ENCODE measurements at regions not wholly inside any gene's neighbourhood (a gene's known extent, or its start where the extent isn't known, plus 50 kb on each side); places are given as distances from the start of the nearest gene placed in this dataset.

- Histone ChIP-seq H4K20me1 (ENCODE audit: insufficient read depth, low read length) (no peaks in the 10 kb centered on the region), H3K4me2 (ENCODE audit: insufficient read depth, low read length) (no peak overlapping the region), H3K9me3 (ENCODE audit: low read depth, low read length) (no peaks in the 10 kb centered on the region), H3K79me2 (ENCODE audit: insufficient read depth, low read length) (no peaks in the 10 kb centered on the region), H3K4me1 (ENCODE audit: insufficient read depth, low read length) (no peaks in the 10 kb centered on the region), H3K4me3 (ENCODE audit: insufficient read depth, low read length) (no peak overlapping the region), H3K27me3 (ENCODE audit: insufficient read depth, low read length) (no peaks in the 10 kb centered on the region), H3K36me3 (ENCODE audit: insufficient read depth, low read length) (no peaks in the 10 kb centered on the region), H3K27ac (ENCODE audit: low read depth, low read length) (no peak overlapping the region), H2AFZ (ENCODE audit: low read length) (no peak overlapping the region)
- no peak for TF ChIP-seq CTCF (IDR thresholded peaks at IDR 0.05; ENCODE audit: extremely low read depth, low read depth, low read length)
- DNase-seq (ENCODE audit: insufficient read length, low spot score, missing footprints), result peak; percentile 54
Measured at GRCh38 chr6:169847901-169848311, 96.5 kb downstream of the ERMARD start.

GRCh38 chr6:169847141-169847674 lies 95.8 kb downstream of the ERMARD start:
- no peaks in the 10 kb centered on the region for H3K27me3 ChIP-seq (ENCODE audit: insufficient read depth, low read length)
- no peaks in the 10 kb centered on the region for H4K20me1 ChIP-seq (ENCODE audit: insufficient read depth, low read length)
- no peak overlapping the region for H3K4me2 ChIP-seq (ENCODE audit: insufficient read depth, low read length)
- H2AFZ ChIP-seq (ENCODE audit: low read length), result no peak overlapping the region
- no peak overlapping the region for H3K27ac ChIP-seq (ENCODE audit: low read depth, low read length)
- H3K9me3 ChIP-seq (ENCODE audit: low read depth, low read length), result no peaks in the 10 kb centered on the region
- no peak for TF ChIP-seq CTCF (IDR thresholded peaks at IDR 0.05; ENCODE audit: extremely low read depth, low read depth, low read length)
- no peaks in the 10 kb centered on the region for H3K36me3 ChIP-seq (ENCODE audit: insufficient read depth, low read length)
- H3K4me3 ChIP-seq (ENCODE audit: insufficient read depth, low read length), result no peak overlapping the region
- H3K79me2 ChIP-seq (ENCODE audit: insufficient read depth, low read length), result no peaks in the 10 kb centered on the region
- DNase-seq (ENCODE audit: insufficient read length, low spot score, missing footprints), result peak; percentile 39
- no peaks in the 10 kb centered on the region for H3K4me1 ChIP-seq (ENCODE audit: insufficient read depth, low read length)

- Histone ChIP-seq H3K27ac (ENCODE audit: low read depth, low read length) (no peak overlapping the region), H3K4me3 (ENCODE audit: insufficient read depth, low read length) (no peak overlapping the region), H3K27me3 (ENCODE audit: insufficient read depth, low read length) (no peaks in the 10 kb centered on the region), H3K36me3 (ENCODE audit: insufficient read depth, low read length) (no peaks in the 10 kb centered on the region), H3K4me1 (ENCODE audit: insufficient read depth, low read length) (no peaks in the 10 kb centered on the region), H3K4me2 (ENCODE audit: insufficient read depth, low read length) (no peak overlapping the region), H4K20me1 (ENCODE audit: insufficient read depth, low read length) (no peaks in the 10 kb centered on the region), H3K79me2 (ENCODE audit: insufficient read depth, low read length) (no peaks in the 10 kb centered on the region), H2AFZ (ENCODE audit: low read length) (no peak overlapping the region), H3K9me3 (ENCODE audit: low read depth, low read length) (no peaks in the 10 kb centered on the region)
- peak; percentile 27 for DNase-seq (ENCODE audit: insufficient read length, low spot score, missing footprints)
- no peak for TF ChIP-seq CTCF (IDR thresholded peaks at IDR 0.05; ENCODE audit: extremely low read depth, low read depth, low read length)
Measured at GRCh38 chr6:169846286-169847056, 95.0 kb downstream of the ERMARD start.

- Histone ChIP-seq H3K27ac (ENCODE audit: low read depth, low read length) (no peak overlapping the region), H3K4me3 (ENCODE audit: insufficient read depth, low read length) (no peak overlapping the region), H3K79me2 (ENCODE audit: insufficient read depth, low read length) (no peaks in the 10 kb centered on the region), H2AFZ (ENCODE audit: low read length) (no peak overlapping the region), H3K27me3 (ENCODE audit: insufficient read depth, low read length) (no peaks in the 10 kb centered on the region), H3K4me1 (ENCODE audit: insufficient read depth, low read length) (no peaks in the 10 kb centered on the region), H3K36me3 (ENCODE audit: insufficient read depth, low read length) (no peaks in the 10 kb centered on the region), H3K4me2 (ENCODE audit: insufficient read depth, low read length) (no peak overlapping the region), H4K20me1 (ENCODE audit: insufficient read depth, low read length) (no peaks in the 10 kb centered on the region), H3K9me3 (ENCODE audit: low read depth, low read length) (no peaks in the 10 kb centered on the region)
- DNase-seq (ENCODE audit: insufficient read length, low spot score, missing footprints), result peak; percentile 45
- no peak for TF ChIP-seq CTCF (IDR thresholded peaks at IDR 0.05; ENCODE audit: extremely low read depth, low read depth, low read length)
Measured at GRCh38 chr6:169845426-169846285, 94.2 kb downstream of the ERMARD start.

Data from osteoblast (primary cell).